Testis (tissue), 2 donors: ENCODE measurements at regions not wholly inside any gene's neighbourhood (a gene's known extent, or its start where the extent isn't known, plus 50 kb on each side); places are given as distances from the start of the nearest gene placed in this dataset.

Experiments used
- POLR2A ChIP-seq: fragments of 450-650 bp; IDR thresholded peaks from one replicate; pipeline ENCODE4 v1.6.1; 2017; ENCODE audit warnings: antibody characterized with exemption, mild to moderate bottlenecking, moderate library complexity
- TF ChIP-seq, protein P1 (sequence below), 3 experiments: fragments of 450-650 bp in 2 of 3; fragments of 200-600 bp in 1 of 3; sonication (generic) in 1 of 3; IDR thresholded peaks; one replicate each; pipeline ENCODE4 v1.5.1; 2016 to 2019; ENCODE audit warnings: antibody characterized with exemption in 3 of 3, mild to moderate bottlenecking in 2 of 3, moderate library complexity in 1 of 3

DNA sequence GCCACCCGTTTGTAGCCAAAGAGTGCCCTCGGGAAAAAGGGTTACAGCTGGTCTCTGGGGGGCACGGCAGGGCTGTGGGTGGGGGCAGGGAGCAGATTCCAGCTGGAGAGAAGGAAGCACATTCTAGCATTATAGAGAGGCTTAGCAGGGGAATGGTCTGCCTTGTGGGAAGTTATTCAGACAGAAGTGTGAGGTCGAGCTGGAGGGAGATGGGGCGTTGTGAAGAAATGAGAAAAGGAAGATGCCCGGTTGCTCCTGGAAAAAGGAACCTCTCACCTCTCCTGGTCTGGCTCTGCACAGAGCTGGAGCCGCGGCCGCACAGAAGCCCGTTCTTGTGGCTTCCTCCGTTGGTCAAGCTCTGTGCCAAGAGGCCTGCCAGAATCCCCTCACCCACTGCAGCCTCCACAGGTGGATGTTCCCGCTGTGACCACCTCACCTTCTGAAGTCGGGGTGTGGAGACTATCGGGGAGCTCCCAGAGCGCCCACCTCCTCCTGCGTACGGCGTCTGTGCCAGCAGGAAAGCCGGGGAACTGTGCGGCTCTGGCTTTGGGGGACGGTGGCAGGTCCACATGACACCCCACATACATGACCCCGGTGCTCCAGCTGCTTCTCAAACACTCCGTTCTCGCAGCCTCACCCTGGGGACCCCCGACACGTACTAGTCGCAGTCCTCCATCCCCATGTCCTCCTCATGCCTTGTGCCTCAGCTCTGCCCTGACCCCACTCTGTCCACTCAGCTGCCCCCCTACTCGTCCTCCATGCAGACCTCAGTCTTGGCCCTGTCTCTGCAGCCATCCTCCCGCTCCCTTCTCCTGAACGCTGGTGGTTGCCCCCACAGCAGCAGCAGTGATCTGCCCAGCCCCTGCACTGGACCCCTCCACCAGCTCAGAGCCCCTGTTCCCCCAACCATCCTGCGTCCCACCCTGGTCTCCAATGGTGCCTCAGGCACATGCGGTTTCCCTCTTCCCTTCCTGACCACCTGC lies 52.2 kb upstream of the HGFAC start:
- TF ChIP-seq, protein P1, sequence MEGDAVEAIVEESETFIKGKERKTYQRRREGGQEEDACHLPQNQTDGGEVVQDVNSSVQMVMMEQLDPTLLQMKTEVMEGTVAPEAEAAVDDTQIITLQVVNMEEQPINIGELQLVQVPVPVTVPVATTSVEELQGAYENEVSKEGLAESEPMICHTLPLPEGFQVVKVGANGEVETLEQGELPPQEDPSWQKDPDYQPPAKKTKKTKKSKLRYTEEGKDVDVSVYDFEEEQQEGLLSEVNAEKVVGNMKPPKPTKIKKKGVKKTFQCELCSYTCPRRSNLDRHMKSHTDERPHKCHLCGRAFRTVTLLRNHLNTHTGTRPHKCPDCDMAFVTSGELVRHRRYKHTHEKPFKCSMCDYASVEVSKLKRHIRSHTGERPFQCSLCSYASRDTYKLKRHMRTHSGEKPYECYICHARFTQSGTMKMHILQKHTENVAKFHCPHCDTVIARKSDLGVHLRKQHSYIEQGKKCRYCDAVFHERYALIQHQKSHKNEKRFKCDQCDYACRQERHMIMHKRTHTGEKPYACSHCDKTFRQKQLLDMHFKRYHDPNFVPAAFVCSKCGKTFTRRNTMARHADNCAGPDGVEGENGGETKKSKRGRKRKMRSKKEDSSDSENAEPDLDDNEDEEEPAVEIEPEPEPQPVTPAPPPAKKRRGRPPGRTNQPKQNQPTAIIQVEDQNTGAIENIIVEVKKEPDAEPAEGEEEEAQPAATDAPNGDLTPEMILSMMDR (IDR thresholded peaks at IDR 0.05) = no peak
- TF ChIP-seq POLR2A = no peak
